Right lobe of liver (tissue), 6 donors: ENCODE measurements at regions not wholly inside any gene's neighbourhood (a gene's known extent, or its start where the extent isn't known, plus 50 kb on each side); places are given as distances from the start of the nearest gene placed in this dataset.

Experiments used
- ATAC-seq, 4 donors: fragments of 200-7000 bp; cut with Tn5 transposase; one replicate each; pipeline ENCODE4 v1.9.1; 2020; ENCODE audit warnings: mild to moderate bottlenecking in 4 of 4, moderate library complexity in 4 of 4
- DNase-seq, 3 donors: peaks; one replicate each; pipeline ENCODE4 v3.0.0-alpha.2; 2020
- H3K27ac ChIP-seq, 3 donors: fragments of 200-600 bp; one replicate each; pipeline ENCODE4 v1.8.0; 2022
- H3K27me3 ChIP-seq, 2 donors: fragments of 200-600 bp; one replicate each; pipeline ENCODE4 v1.8.0; 2022
- H3K36me3 ChIP-seq, 4 donors: fragments of 200-600 bp; sonication (generic) in 1 of 4; one replicate each; pipeline versions ENCODE4 v1.5.1 to v1.8.0; 2017 to 2022; ENCODE audit warnings: control low read depth in 1 of 4
- H3K4me1 ChIP-seq, 4 donors: fragments of 200-600 bp; sonication (generic) in 1 of 4; one replicate each; pipeline versions ENCODE4 v1.5.1 to v1.8.0; 2017 to 2022; ENCODE audit warnings: control low read depth in 1 of 4
- H3K4me3 ChIP-seq, 3 donors: fragments of 200-600 bp; one replicate each; pipeline ENCODE4 v1.8.0; 2022
- H3K9me3 ChIP-seq, 4 donors: fragments of 200-600 bp; sonication (generic) in 1 of 4; one replicate each; pipeline versions ENCODE4 v1.5.1 to v1.8.0; 2017 to 2022; ENCODE audit warnings: control low read depth in 1 of 4
- POLR2A ChIP-seq: fragments of 450-650 bp; IDR thresholded peaks from one replicate; pipeline ENCODE4 v1.6.1; 2017; ENCODE audit warnings: antibody characterized with exemption, mild to moderate bottlenecking
- WGBS: methylation state at CpG from one replicate; pipeline ENCODE4 v1.1.6; 2018; ENCODE audit warnings: low coverage, low lambda C conversion rate; ENCODE audit not compliant: insufficient coverage; ENCODE audit errors: missing lambda C conversion rate; 5-methylcytosine and 5-hydroxymethylcytosine counted together
- intact Hi-C, 2 donors: fragments of 100-400 bp; cut with DNase I; formaldehyde crosslinking; loops; one replicate each; pipeline versions ENCODE4 v1.11.2 to v1.14.1; 2022
- TF ChIP-seq, protein P1 (sequence below), 4 donors: fragments of 200-600 bp in 3 of 4; fragments of 450-650 bp in 1 of 4; IDR thresholded peaks; one replicate each; pipeline versions ENCODE4 v1.5.1 to v1.8.0; 2016 to 2022; ENCODE audit warnings: antibody characterized with exemption in 4 of 4, mild to moderate bottlenecking in 2 of 4
- donor health status: DM: no; HTN: yes; CAD: no.
- donor health status: DM: no; HTN: no; CAD: no.
- donor health status: DM: no; HTN: no; CAD: no.
- donor health status: DM: no; HTN: yes; CAD: no.
- donor health status: DM: no; HTN: yes; CAD: no.

- no peaks in the 10 kb centered on the region for H3K27me3 ChIP-seq
- 10% methylated on average over 4 of the region's 4 CpGs for WGBS
- H3K4me3 ChIP-seq, result no peak overlapping the region
- TF ChIP-seq POLR2A, result no peak
- TF ChIP-seq, protein P1, sequence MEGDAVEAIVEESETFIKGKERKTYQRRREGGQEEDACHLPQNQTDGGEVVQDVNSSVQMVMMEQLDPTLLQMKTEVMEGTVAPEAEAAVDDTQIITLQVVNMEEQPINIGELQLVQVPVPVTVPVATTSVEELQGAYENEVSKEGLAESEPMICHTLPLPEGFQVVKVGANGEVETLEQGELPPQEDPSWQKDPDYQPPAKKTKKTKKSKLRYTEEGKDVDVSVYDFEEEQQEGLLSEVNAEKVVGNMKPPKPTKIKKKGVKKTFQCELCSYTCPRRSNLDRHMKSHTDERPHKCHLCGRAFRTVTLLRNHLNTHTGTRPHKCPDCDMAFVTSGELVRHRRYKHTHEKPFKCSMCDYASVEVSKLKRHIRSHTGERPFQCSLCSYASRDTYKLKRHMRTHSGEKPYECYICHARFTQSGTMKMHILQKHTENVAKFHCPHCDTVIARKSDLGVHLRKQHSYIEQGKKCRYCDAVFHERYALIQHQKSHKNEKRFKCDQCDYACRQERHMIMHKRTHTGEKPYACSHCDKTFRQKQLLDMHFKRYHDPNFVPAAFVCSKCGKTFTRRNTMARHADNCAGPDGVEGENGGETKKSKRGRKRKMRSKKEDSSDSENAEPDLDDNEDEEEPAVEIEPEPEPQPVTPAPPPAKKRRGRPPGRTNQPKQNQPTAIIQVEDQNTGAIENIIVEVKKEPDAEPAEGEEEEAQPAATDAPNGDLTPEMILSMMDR (IDR thresholded peaks at IDR 0.05), result no peak
- DNase-seq (no peak), ATAC-seq (peak in 2 of 4 donors; percentile 18 to 56)
- intact Hi-C loops, result no loop called here
- no peaks in the 10 kb centered on the region for H3K36me3 ChIP-seq
- H3K27ac ChIP-seq, result no peak overlapping the region
- H3K9me3 ChIP-seq, result no peaks in the 10 kb centered on the region
- H3K4me1 ChIP-seq, result no peaks in the 10 kb centered on the region
These were observed 461.4 kb upstream of the ST8SIA4 start for GRCh38 chr5:101364469-101364868.

GRCh38 chr5:101362067-101362466 lies 459.0 kb upstream of the ST8SIA4 start:
- Histone ChIP-seq H3K4me3 (no peak overlapping the region), H3K36me3 (no peaks in the 10 kb centered on the region), H3K27me3 (no peaks in the 10 kb centered on the region), H3K27ac (no peak overlapping the region), H3K4me1 (no peaks in the 10 kb centered on the region), H3K9me3 (no peaks in the 10 kb centered on the region)
- intact Hi-C loops, result no loop called here
- TF ChIP-seq, protein P1 (IDR thresholded peaks at IDR 0.05), result no peak
- TF ChIP-seq POLR2A, result no peak
- DNase-seq, result no peak
- ATAC-seq, result no peak

- Histone ChIP-seq H3K27me3 (no peaks in the 10 kb centered on the region), H3K36me3 (no peaks in the 10 kb centered on the region), H3K4me3 (no peak overlapping the region), H3K27ac (no peak overlapping the region), H3K4me1 (no peaks in the 10 kb centered on the region), H3K9me3 (no peaks in the 10 kb centered on the region)
- intact Hi-C loops, result no loop called here
- DNase-seq (no peak), ATAC-seq (no peak)
- 46% methylated on average over 3 of the region's 4 CpGs for WGBS
- TF ChIP-seq, protein P1 (IDR thresholded peaks at IDR 0.05), result no peak
- TF ChIP-seq POLR2A, result no peak
These were observed 443.8 kb upstream of the ST8SIA4 start for GRCh38 chr5:101346906-101347305.

DNA sequence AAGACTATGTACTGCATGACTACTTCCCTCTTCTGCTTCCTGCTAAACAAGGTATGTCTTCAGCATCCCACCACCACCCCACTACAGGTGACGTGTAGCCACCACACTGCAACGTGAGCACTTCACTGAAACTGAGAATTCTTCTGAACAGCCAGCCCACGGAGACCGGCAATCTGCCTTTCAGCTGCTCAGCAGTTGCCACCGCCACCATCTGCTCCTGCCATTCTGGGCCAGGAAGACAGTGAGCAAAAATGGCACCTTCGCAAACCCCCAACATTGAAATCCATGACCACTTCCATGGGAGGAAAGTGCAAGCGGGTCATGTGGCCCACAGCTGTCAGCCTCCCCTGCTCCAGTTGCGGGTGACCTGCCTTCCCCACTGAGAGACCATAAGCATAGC lies 443.4 kb upstream of the ST8SIA4 start:
- Histone ChIP-seq H3K27me3 (no peaks in the 10 kb centered on the region), H3K4me3 (no peak overlapping the region), H3K36me3 (no peaks in the 10 kb centered on the region), H3K9me3 (no peaks in the 10 kb centered on the region), H3K27ac (no peak overlapping the region), H3K4me1 (no peaks in the 10 kb centered on the region)
- no peak for TF ChIP-seq POLR2A
- TF ChIP-seq, protein P1 (IDR thresholded peaks at IDR 0.05), result no peak
- intact Hi-C loops, result no loop called here
- DNase-seq (no peak), ATAC-seq (no peak)
- whole genome bisulfite sequencing, result 74% methylated on average over 7 of the region's 8 CpGs

GRCh38 chr5:101338226-101338625 lies 435.1 kb upstream of the ST8SIA4 start:
- H3K4me1 ChIP-seq, result no peaks in the 10 kb centered on the region
- H3K4me3 ChIP-seq, result no peak overlapping the region
- no peak for ATAC-seq
- TF ChIP-seq, protein P1 (IDR thresholded peaks at IDR 0.05), result no peak
- no peak for TF ChIP-seq POLR2A
- 62% methylated on average over 2 of the region's 2 CpGs for WGBS
- no peaks in the 10 kb centered on the region for H3K36me3 ChIP-seq
- intact Hi-C loops, result no loop called here
- no peak for DNase-seq
- no peaks in the 10 kb centered on the region for H3K9me3 ChIP-seq
- H3K27ac ChIP-seq, result no peak overlapping the region
- no peaks in the 10 kb centered on the region for H3K27me3 ChIP-seq
